AG04449 (cell line): ENCODE measurements at regions not wholly inside any gene's neighbourhood (a gene's known extent, or its start where the extent isn't known, plus 50 kb on each side); places are given as distances from the start of the nearest gene placed in this dataset.

Experiments used
- CTCF ChIA-PET: fragments of 350-600 bp; formaldehyde crosslinking; extraction: SDS; loops from one replicate; lab custom pipeline; 2021; ENCODE audit warnings: antibody characterized with exemption; lab: Yijun Ruan, JAX
- POLR2A ChIA-PET: fragments of 400-600, 350-600 bp; formaldehyde crosslinking; extraction: SDS; loops from one replicate; lab custom pipeline; 2020; ENCODE audit warnings: antibody characterized with exemption, inconsistent platforms; lab: Yijun Ruan, JAX
- DNase-seq: peaks from one replicate; pipeline ENCODE4 v3.0.0-alpha.2; 2010; ENCODE audit warnings: low read depth, low spot score
- H3K4me3 ChIP-seq: 2 replicates; pipeline ENCODE4 v1.5.1; 2011; ENCODE audit warnings: low read depth, mild to moderate bottlenecking, control low read depth, low read length
- CTCF ChIP-seq: IDR thresholded peaks from one replicate; pipeline ENCODE4 v1.5.1; 2011; ENCODE audit warnings: mild to moderate bottlenecking, moderate library complexity, low read length, control low read depth, inconsistent platforms; ENCODE audit not compliant: insufficient read depth; ENCODE audit errors: missing control alignments

GRCh38 chr10:21313691-21314090, 211.8 kb downstream of the SKIDA1 start:
- ChIA-PET CTCF (interaction anchor here (0.7 to 1.7 kb wide), 3 partner anchors 36 to 182 kb away, joined by 3 to 5 read pairs (median 3); no protein-coding TSS in a partner anchor), POLR2A (interaction anchor here (0.7 kb wide), 2 partner anchors 20 to 409 kb away, joined by 3 read pairs; no protein-coding TSS in a partner anchor)
- H3K4me3 ChIP-seq = no peak overlapping the region
- DNase-seq = no peak
- no peak for TF ChIP-seq CTCF

- no peak overlapping the region for H3K4me3 ChIP-seq
- POLR2A ChIA-PET = interaction anchor here (0.8 kb wide), 1 partner anchor 24 kb away, joined by 3 read pairs; no protein-coding TSS in a partner anchor
- CTCF ChIA-PET = no interaction called here
- no peak for DNase-seq
- no peak for TF ChIP-seq CTCF
Measured at GRCh38 chr10:21311426-21311825, 214.1 kb downstream of the SKIDA1 start.

- H3K4me3 ChIP-seq = no peak overlapping the region
- ChIA-PET POLR2A (interaction anchor here (0.6 kb wide), 1 partner anchor 16 kb away, joined by 4 read pairs; no protein-coding TSS in a partner anchor), CTCF (interaction anchor here (0.6 kb wide), 1 partner anchor 580 kb away, joined by 3 read pairs; no protein-coding TSS in a partner anchor)
- no peak for DNase-seq
- no peak for TF ChIP-seq CTCF
Measured at GRCh38 chr10:21309427-21309826, 216.1 kb downstream of the SKIDA1 start.

GRCh38 chr10:21308946-21309345, 216.5 kb downstream of the SKIDA1 start:
- ChIA-PET POLR2A (interaction anchor here (0.6 kb wide), 1 partner anchor 16 kb away, joined by 4 read pairs; no protein-coding TSS in a partner anchor), CTCF (interaction anchor here (0.6 kb wide), 1 partner anchor 580 kb away, joined by 3 read pairs; no protein-coding TSS in a partner anchor)
- TF ChIP-seq CTCF = no peak
- no peak overlapping the region for H3K4me3 ChIP-seq
- DNase-seq = no peak

GRCh38 chr10:21308018-21308417, 217.5 kb downstream of the SKIDA1 start:
- ChIA-PET POLR2A (no interaction called here), CTCF (no interaction called here)
- no peak for DNase-seq
- H3K4me3 ChIP-seq = no peak overlapping the region
- TF ChIP-seq CTCF = no peak

- ChIA-PET CTCF (no interaction called here), POLR2A (no interaction called here)
- no peak for TF ChIP-seq CTCF
- H3K4me3 ChIP-seq = no peak overlapping the region
- no peak for DNase-seq
Measured at GRCh38 chr10:21304608-21305007, 220.9 kb downstream of the SKIDA1 start.
